Esophagus squamous epithelium (tissue), 4 donors: ENCODE measurements at regions not wholly inside any gene's neighbourhood (a gene's known extent, or its start where the extent isn't known, plus 50 kb on each side); places are given as distances from the start of the nearest gene placed in this dataset.

Experiments
- POLR2A ChIP-seq, 4 donors: fragments of 450-650 bp; IDR thresholded peaks; one replicate each; pipeline ENCODE4 v1.6.1; 2017; ENCODE audit warnings: antibody characterized with exemption in 4 of 4, mild to moderate bottlenecking in 4 of 4, moderate library complexity in 3 of 4
- TF ChIP-seq, protein P1 (sequence below), 6 experiments: fragments of 450-650 bp in 4 of 6; fragments of 200-600 bp in 2 of 6; sonication (generic) in 2 of 6; IDR thresholded peaks; one replicate each; pipeline ENCODE4 v1.5.1; 2016 to 2019; ENCODE audit warnings: antibody characterized with exemption in 6 of 6, mild to moderate bottlenecking in 4 of 6, moderate library complexity in 4 of 6

DNA sequence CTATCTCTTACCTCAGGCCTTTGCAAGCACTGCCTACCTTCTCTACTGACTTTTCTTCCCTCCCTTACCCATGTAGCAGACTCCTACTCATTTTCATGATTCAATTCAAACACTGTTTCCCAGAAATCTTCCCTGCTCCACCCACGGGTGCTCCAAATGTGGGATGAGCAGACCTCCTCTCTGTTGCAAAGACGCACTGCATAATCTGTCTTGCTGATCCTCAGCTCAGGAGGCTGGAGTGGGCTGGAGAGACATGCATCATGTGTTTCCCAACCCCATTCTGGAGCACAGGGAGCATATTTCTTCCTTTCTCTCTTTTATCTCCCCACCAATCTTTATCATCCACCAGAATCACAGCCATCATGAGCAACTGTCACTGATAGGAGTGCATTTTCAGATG lies 459.9 kb upstream of the NFIA start:
- no peak for TF ChIP-seq POLR2A (IDR thresholded peaks at IDR 0.05)
- TF ChIP-seq, protein P1, sequence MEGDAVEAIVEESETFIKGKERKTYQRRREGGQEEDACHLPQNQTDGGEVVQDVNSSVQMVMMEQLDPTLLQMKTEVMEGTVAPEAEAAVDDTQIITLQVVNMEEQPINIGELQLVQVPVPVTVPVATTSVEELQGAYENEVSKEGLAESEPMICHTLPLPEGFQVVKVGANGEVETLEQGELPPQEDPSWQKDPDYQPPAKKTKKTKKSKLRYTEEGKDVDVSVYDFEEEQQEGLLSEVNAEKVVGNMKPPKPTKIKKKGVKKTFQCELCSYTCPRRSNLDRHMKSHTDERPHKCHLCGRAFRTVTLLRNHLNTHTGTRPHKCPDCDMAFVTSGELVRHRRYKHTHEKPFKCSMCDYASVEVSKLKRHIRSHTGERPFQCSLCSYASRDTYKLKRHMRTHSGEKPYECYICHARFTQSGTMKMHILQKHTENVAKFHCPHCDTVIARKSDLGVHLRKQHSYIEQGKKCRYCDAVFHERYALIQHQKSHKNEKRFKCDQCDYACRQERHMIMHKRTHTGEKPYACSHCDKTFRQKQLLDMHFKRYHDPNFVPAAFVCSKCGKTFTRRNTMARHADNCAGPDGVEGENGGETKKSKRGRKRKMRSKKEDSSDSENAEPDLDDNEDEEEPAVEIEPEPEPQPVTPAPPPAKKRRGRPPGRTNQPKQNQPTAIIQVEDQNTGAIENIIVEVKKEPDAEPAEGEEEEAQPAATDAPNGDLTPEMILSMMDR (IDR thresholded peaks at IDR 0.05), result no peak
